ENCODE measurements at regions not wholly inside any gene's neighbourhood (a gene's known extent, or its start where the extent isn't known, plus 50 kb on each side); places are given as distances from the start of the nearest gene placed in this dataset.

GRCh38 chr1:58904299-58905125 lies 120.7 kb upstream of the JUN start:
- Histone ChIP-seq H3K9me3 (ENCODE audit: control insufficient read depth, low read length) (no peaks in the 10 kb centered on the region), H3K27ac (ENCODE audit: low read length) (peak overlapping the region; percentile 95), H3K27me3 (ENCODE audit: control insufficient read depth, insufficient read depth) (no peaks in the 10 kb centered on the region), H3K4me3 (ENCODE audit: low read length) (peak overlapping the region; percentile 40), H3K4me1 (ENCODE audit: control insufficient read depth, insufficient read depth, low read length) (peaks cover 4% of the 10 kb centered on the region)
- ATAC-seq = no peak
- intact Hi-C loops (cut with DNase I) = loop anchor here in 2 of 4 donors (5.0 to 10.0 kb wide), 2 partner anchors 92 to 390 kb away; partner anchors contain the start of gene FGGY (in 1 of the 2)
- DNase-seq = no peak
- 57% methylated on average over 8 of the region's 8 CpGs for WGBS

DNA sequence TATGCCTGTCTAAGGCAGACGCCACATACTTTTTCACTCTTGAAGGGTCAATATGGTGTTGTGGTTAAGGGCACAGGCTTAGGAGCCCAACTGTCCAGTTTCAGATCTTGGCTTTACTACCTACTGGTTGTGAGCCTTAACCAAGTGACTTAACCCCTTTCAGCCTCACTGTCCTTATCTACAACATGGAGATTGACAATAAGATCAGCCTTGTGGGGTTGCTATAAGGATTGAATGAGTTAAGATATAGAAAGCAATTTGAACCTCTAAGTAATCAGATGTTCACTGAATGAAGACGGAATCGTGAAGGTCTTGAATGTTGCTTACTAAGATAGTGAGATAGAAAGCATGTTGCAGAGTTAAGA lies 121.3 kb upstream of the JUN start:
- H3K4me3 ChIP-seq (ENCODE audit: low read length) = no peak overlapping the region
- no peaks in the 10 kb centered on the region for H3K9me3 ChIP-seq (ENCODE audit: control insufficient read depth, low read length)
- H3K27ac ChIP-seq (ENCODE audit: low read length) = no peak overlapping the region
- H3K4me1 ChIP-seq (ENCODE audit: control insufficient read depth, insufficient read depth, low read length) = peaks cover 4% of the 10 kb centered on the region
- intact Hi-C loops (cut with DNase I) = loop anchor here in 2 of 4 donors (5.0 to 10.0 kb wide), 2 partner anchors 93 to 390 kb away; partner anchors contain the start of gene FGGY (in 1 of the 2)
- no peak for DNase-seq
- ATAC-seq = no peak
- no peaks in the 10 kb centered on the region for H3K27me3 ChIP-seq (ENCODE audit: control insufficient read depth, insufficient read depth)
- 68% methylated on average over 3 of the region's 3 CpGs for WGBS

- H3K9me3 ChIP-seq (ENCODE audit: control insufficient read depth, low read length) = no peaks in the 10 kb centered on the region
- H3K27me3 ChIP-seq (ENCODE audit: control insufficient read depth, insufficient read depth) = no peaks in the 10 kb centered on the region
- DNase-seq = peak in 1 of 3 donors; percentile 36
- H3K4me3 ChIP-seq (ENCODE audit: low read length) = no peak overlapping the region
- intact Hi-C loops (cut with DNase I) = loop anchor here in 2 of 4 donors (5.0 to 10.0 kb wide), 2 partner anchors 93 to 389 kb away; partner anchors contain the start of gene FGGY (in 1 of the 2)
- no peak overlapping the region for H3K27ac ChIP-seq (ENCODE audit: low read length)
- no peak for ATAC-seq
- H3K4me1 ChIP-seq (ENCODE audit: control insufficient read depth, insufficient read depth, low read length) = peaks cover 4% of the 10 kb centered on the region
- WGBS = 77% methylated on average over 3 of the region's 3 CpGs
Observed at GRCh38 chr1:58905628-58906221, 121.9 kb upstream of the JUN start.

- no peak overlapping the region for H3K27ac ChIP-seq (ENCODE audit: low read length)
- WGBS = 60% methylated on average over 3 of the region's 3 CpGs
- intact Hi-C loops (cut with DNase I) = loop anchor here in 2 of 4 donors (5.0 to 10.0 kb wide), 2 partner anchors 95 to 387 kb away; partner anchors contain the start of gene FGGY (in 1 of the 2)
Observed at GRCh38 chr1:58907398-58907797, 123.6 kb upstream of the JUN start.

GRCh38 chr1:58908561-58909560 lies 125.0 kb upstream of the JUN start:
- WGBS = 73% methylated on average over 3 of the region's 3 CpGs
- DNase-seq (no peak), ATAC-seq (peak in 1 of 2 donors; percentile 46)
- H3K4me3 ChIP-seq (ENCODE audit: low read length) = no peak overlapping the region
- H3K27ac ChIP-seq (ENCODE audit: low read length) = no peak overlapping the region
- no peaks in the 10 kb centered on the region for H3K9me3 ChIP-seq (ENCODE audit: control insufficient read depth, low read length)
- no peaks in the 10 kb centered on the region for H3K4me1 ChIP-seq (ENCODE audit: control insufficient read depth, insufficient read depth, low read length)
- H3K27me3 ChIP-seq (ENCODE audit: control insufficient read depth, insufficient read depth) = no peaks in the 10 kb centered on the region
- intact Hi-C loops (cut with DNase I) = loop anchor here in 2 of 4 donors (5.0 to 10.0 kb wide), 2 partner anchors 97 to 386 kb away; partner anchors contain the start of gene FGGY (in 1 of the 2)

More at GRCh38 chr1:58907398-58907797, 123.6 kb upstream of the JUN start:
- Histone ChIP-seq H3K27me3 (ENCODE audit: control insufficient read depth, insufficient read depth) (no peaks in the 10 kb centered on the region), H3K9me3 (ENCODE audit: control insufficient read depth, low read length) (no peaks in the 10 kb centered on the region), H3K4me1 (ENCODE audit: control insufficient read depth, insufficient read depth, low read length) (peaks cover 4% of the 10 kb centered on the region), H3K4me3 (ENCODE audit: low read length) (no peak overlapping the region)
- ATAC-seq (no peak), DNase-seq (no peak)

- no peak for ATAC-seq
- intact Hi-C loops (cut with DNase I) = loop anchor here in 2 of 4 donors (5.0 to 10.0 kb wide), 2 partner anchors 98 to 385 kb away; partner anchors contain the start of gene FGGY (in 1 of the 2)
- no peaks in the 10 kb centered on the region for H3K9me3 ChIP-seq (ENCODE audit: control insufficient read depth, low read length)
- DNase-seq = no peak
- no peaks in the 10 kb centered on the region for H3K4me1 ChIP-seq (ENCODE audit: control insufficient read depth, insufficient read depth, low read length)
- no peak overlapping the region for H3K27ac ChIP-seq (ENCODE audit: low read length)
- 97% methylated on average over 3 of the region's 3 CpGs for WGBS
- H3K27me3 ChIP-seq (ENCODE audit: control insufficient read depth, insufficient read depth) = no peaks in the 10 kb centered on the region
- H3K4me3 ChIP-seq (ENCODE audit: low read length) = no peak overlapping the region
Observed at GRCh38 chr1:58909914-58910681, 126.3 kb upstream of the JUN start.

- H3K27ac ChIP-seq (ENCODE audit: low read length) = no peak overlapping the region
- 92% methylated on average over 7 of the region's 7 CpGs for WGBS
- ATAC-seq (no peak), DNase-seq (no peak)
- intact Hi-C loops (cut with DNase I) = no loop called here
- H3K4me1 ChIP-seq (ENCODE audit: control insufficient read depth, insufficient read depth, low read length) = no peaks in the 10 kb centered on the region
- H3K27me3 ChIP-seq (ENCODE audit: control insufficient read depth, insufficient read depth) = no peaks in the 10 kb centered on the region
- no peak overlapping the region for H3K4me3 ChIP-seq (ENCODE audit: low read length)
- H3K9me3 ChIP-seq (ENCODE audit: control insufficient read depth, low read length) = no peaks in the 10 kb centered on the region
Observed at GRCh38 chr1:58911841-58912499, 128.1 kb upstream of the JUN start.

DNA sequence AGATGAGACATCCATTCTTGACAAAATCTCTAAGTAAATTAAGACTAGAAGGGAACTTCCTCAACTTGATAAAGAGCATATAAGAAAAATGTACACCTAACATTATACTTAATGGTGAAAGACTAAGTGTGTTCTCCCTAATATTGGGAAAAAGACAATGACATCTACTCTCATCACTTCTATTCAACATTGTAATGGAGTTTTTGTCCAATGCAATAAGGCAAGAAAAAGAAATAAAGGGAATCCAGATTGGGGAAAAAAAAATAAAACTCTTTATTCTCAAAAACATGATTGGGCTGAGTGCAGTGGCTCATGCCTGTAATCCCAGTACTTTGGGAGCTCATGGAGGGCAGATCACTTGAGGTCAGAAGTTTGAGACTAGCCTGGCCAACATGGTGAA lies 131.1 kb upstream of the JUN start:
- Histone ChIP-seq H3K27ac (ENCODE audit: low read length) (no peak overlapping the region), H3K4me1 (ENCODE audit: control insufficient read depth, insufficient read depth, low read length) (no peaks in the 10 kb centered on the region), H3K27me3 (ENCODE audit: control insufficient read depth, insufficient read depth) (no peaks in the 10 kb centered on the region), H3K4me3 (ENCODE audit: low read length) (no peak overlapping the region), H3K9me3 (ENCODE audit: control insufficient read depth, low read length) (no peaks in the 10 kb centered on the region)
- intact Hi-C loops (cut with DNase I) = no loop called here
- ATAC-seq (no peak), DNase-seq (no peak)

DNA sequence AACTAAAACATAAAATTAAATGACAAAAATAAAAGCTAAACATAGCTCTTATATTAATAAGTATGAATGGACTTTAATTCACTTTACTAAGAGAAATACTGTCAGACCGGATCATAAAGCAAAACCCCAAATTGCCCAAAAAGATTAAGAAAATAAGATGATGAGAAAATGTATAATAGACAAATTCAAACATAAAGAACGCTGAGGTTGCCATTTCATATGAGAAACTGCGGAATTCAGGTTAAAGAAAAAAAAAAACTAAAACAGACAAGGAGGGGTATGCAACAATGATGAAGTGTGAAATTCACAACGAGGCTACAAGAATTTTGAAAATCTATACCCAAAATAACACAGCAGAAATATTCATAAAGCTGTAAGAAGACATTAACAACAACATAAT lies 133.6 kb upstream of the JUN start:
- no peak overlapping the region for H3K4me3 ChIP-seq (ENCODE audit: low read length)
- intact Hi-C loops (cut with DNase I) = no loop called here
- H3K4me1 ChIP-seq (ENCODE audit: control insufficient read depth, insufficient read depth, low read length) = no peaks in the 10 kb centered on the region
- no peak for DNase-seq
- no peak for ATAC-seq
- 87% methylated on average over 4 of the region's 4 CpGs for WGBS
- H3K27ac ChIP-seq (ENCODE audit: low read length) = no peak overlapping the region
- H3K9me3 ChIP-seq (ENCODE audit: control insufficient read depth, low read length) = no peaks in the 10 kb centered on the region
- no peaks in the 10 kb centered on the region for H3K27me3 ChIP-seq (ENCODE audit: control insufficient read depth, insufficient read depth)

All from right cardiac atrium (tissue), 5 donors.